H9 (cell line): ENCODE measurements at regions not wholly inside any gene's neighbourhood (a gene's known extent, or its start where the extent isn't known, plus 50 kb on each side); places are given as distances from the start of the nearest gene placed in this dataset.

Source experiments
- DNase-seq: peaks from one replicate; pipeline ENCODE4 v3.0.0-alpha.2; 2017
- H2AFZ ChIP-seq: one replicate; pipeline ENCODE4 v1.6.1; 2013; ENCODE audit warnings: mild to moderate bottlenecking, low read length, control low read depth, moderate library complexity
- H2AK5ac ChIP-seq: 2 replicates; pipeline ENCODE4 v1.6.1; 2013; ENCODE audit warnings: low read length, control low read depth, mixed read lengths; ENCODE audit not compliant: insufficient read length
- H2BK120ac ChIP-seq: one replicate; pipeline ENCODE4 v1.6.1; 2013; ENCODE audit warnings: low read depth, mild to moderate bottlenecking, low read length, control low read depth, inconsistent platforms; ENCODE audit not compliant: poor library complexity, severe bottlenecking
- H2BK12ac ChIP-seq: 2 replicates; pipeline ENCODE4 v1.6.1; 2013; ENCODE audit warnings: low read length, control low read depth, mixed read lengths, low read depth; ENCODE audit not compliant: insufficient read length
- H2BK15ac ChIP-seq: 2 replicates; pipeline ENCODE4 v1.6.1; 2013; ENCODE audit warnings: low read depth, low read length, control low read depth
- H2BK20ac ChIP-seq: one replicate; pipeline ENCODE4 v1.6.1; 2013; ENCODE audit warnings: low read depth, mild to moderate bottlenecking, low read length, control low read depth, inconsistent platforms; ENCODE audit not compliant: poor library complexity, severe bottlenecking
- H2BK5ac ChIP-seq: 2 replicates; pipeline ENCODE4 v1.6.1; 2013; ENCODE audit warnings: low read length, control low read depth, mixed read lengths; ENCODE audit not compliant: insufficient read length
- H3K14ac ChIP-seq: 2 replicates; pipeline ENCODE4 v1.6.1; 2013; ENCODE audit warnings: low read length, control low read depth; ENCODE audit not compliant: insufficient read depth
- H3K18ac ChIP-seq: 2 replicates; pipeline ENCODE4 v1.6.1; 2013; ENCODE audit warnings: low read depth, mild to moderate bottlenecking, mixed read lengths, low read length, control low read depth; ENCODE audit not compliant: insufficient read length
- H3K23ac ChIP-seq: 2 replicates; pipeline ENCODE4 v1.6.1; 2013; ENCODE audit warnings: low read length, control low read depth, mixed read lengths, low read depth; ENCODE audit not compliant: insufficient read length
- H3K23me2 ChIP-seq: 2 replicates; pipeline ENCODE4 v1.6.1; 2013; ENCODE audit warnings: low read depth, mild to moderate bottlenecking, mixed read lengths, low read length, control low read depth; ENCODE audit not compliant: insufficient read length, poor library complexity, severe bottlenecking
- H3K27ac ChIP-seq: 2 replicates; pipeline ENCODE4 v1.5.1; 2013; ENCODE audit warnings: low read length, control low read depth, mixed read lengths, low read depth; ENCODE audit not compliant: insufficient read length
- H3K27me3 ChIP-seq: 2 replicates; pipeline ENCODE4 v1.6.1; 2013; ENCODE audit warnings: low read length, control low read depth, inconsistent platforms; ENCODE audit not compliant: insufficient read depth
- H3K4ac ChIP-seq: 2 replicates; pipeline ENCODE4 v1.6.1; 2013; ENCODE audit warnings: low read depth, mild to moderate bottlenecking, control low read depth, inconsistent platforms, low read length, moderate library complexity
- H3K4me1 ChIP-seq: 2 replicates; pipeline ENCODE4 v1.6.1; 2013; ENCODE audit warnings: low read length, control low read depth, inconsistent platforms; ENCODE audit not compliant: insufficient read depth
- H3K4me2 ChIP-seq: 2 replicates; pipeline ENCODE4 v1.6.1; 2013; ENCODE audit warnings: low read length, control low read depth, mixed read lengths; ENCODE audit not compliant: insufficient read length, insufficient read depth
- H3K56ac ChIP-seq: 2 replicates; pipeline ENCODE4 v1.6.1; 2013; ENCODE audit warnings: low read depth, mild to moderate bottlenecking, mixed read lengths, low read length, control low read depth; ENCODE audit not compliant: insufficient read length
- H3K79me1 ChIP-seq: 2 replicates; pipeline ENCODE4 v1.6.1; 2013; ENCODE audit warnings: low read depth, mild to moderate bottlenecking, moderate library complexity, low read length, control low read depth, inconsistent platforms; ENCODE audit not compliant: insufficient read depth, poor library complexity, severe bottlenecking
- H3K79me2 ChIP-seq: 2 replicates; pipeline ENCODE4 v1.6.1; 2013; ENCODE audit warnings: low read length, control low read depth, inconsistent platforms; ENCODE audit not compliant: insufficient read depth
- H3K9ac ChIP-seq: 2 replicates; pipeline ENCODE4 v1.6.1; 2013; ENCODE audit warnings: low read length, control low read depth, mixed read lengths; ENCODE audit not compliant: insufficient read length; ENCODE audit errors: extremely low read depth
- H3K9me3 ChIP-seq: one replicate; pipeline ENCODE4 v1.6.1; 2013; ENCODE audit warnings: low read depth, low read length, inconsistent platforms; ENCODE audit not compliant: control insufficient read depth
- H3T11ph ChIP-seq: one replicate; pipeline ENCODE4 v1.6.1; 2013; ENCODE audit warnings: mild to moderate bottlenecking, low read length, control low read depth, inconsistent platforms
- H4K20me1 ChIP-seq: one replicate; pipeline ENCODE4 v1.6.1; 2013; ENCODE audit not compliant: control insufficient read depth, insufficient read length, insufficient read depth
- H4K5ac ChIP-seq: 2 replicates; pipeline ENCODE4 v1.6.1; 2013; ENCODE audit warnings: low read depth, mild to moderate bottlenecking, mixed read lengths, low read length, control low read depth; ENCODE audit not compliant: insufficient read length
- H4K8ac ChIP-seq: replicated peaks from 2 replicates; pipeline ENCODE4 v1.6.1; 2013; ENCODE audit warnings: low read length, control low read depth, mixed read lengths, low read depth; ENCODE audit not compliant: insufficient read length
- H4K91ac ChIP-seq: 2 replicates; pipeline ENCODE4 v1.6.1; 2013; ENCODE audit warnings: low read depth, mild to moderate bottlenecking, moderate library complexity, mixed read lengths, low read length, control low read depth; ENCODE audit not compliant: insufficient read length
- H3K27ac Mint-ChIP-seq, 3 experiments: 2 replicates in 2 of 3; 3 replicates in 1 of 3; pipeline ENCODE4 v1.8.0; 2020 to 2021; ENCODE audit warnings: mixed read lengths in 3 of 3, mild to moderate bottlenecking in 1 of 3, moderate library complexity in 1 of 3
- H3K27me3 Mint-ChIP-seq: 2 replicates; pipeline ENCODE4 v1.8.0; 2021; ENCODE audit warnings: low read depth, mild to moderate bottlenecking, moderate library complexity, mixed read lengths
- H3K36me3 Mint-ChIP-seq, 3 experiments: 2 replicates in 2 of 3; 3 replicates in 1 of 3; pipeline ENCODE4 v1.8.0; 2020 to 2021; ENCODE audit warnings: low read depth in 3 of 3, mixed read lengths in 3 of 3; ENCODE audit not compliant: insufficient read depth in 1 of 3
- H3K4me1 Mint-ChIP-seq, 2 experiments: 2 replicates each; pipeline ENCODE4 v1.8.0; 2020; ENCODE audit warnings: mixed read lengths in 2 of 2
- H3K4me3 Mint-ChIP-seq, 2 experiments: 2 replicates in 1 of 2; 3 replicates in 1 of 2; pipeline ENCODE4 v1.8.0; 2020 to 2021; ENCODE audit warnings: mild to moderate bottlenecking in 2 of 2, mixed read lengths in 2 of 2, moderate library complexity in 1 of 2
- H3K9me3 Mint-ChIP-seq, 2 experiments: 2 replicates in 1 of 2; 3 replicates in 1 of 2; pipeline ENCODE4 v1.8.0; 2020; ENCODE audit warnings: mild to moderate bottlenecking in 2 of 2, mixed read lengths in 2 of 2, moderate library complexity in 1 of 2
- WGBS: extraction: QIAGEN DNeasy Blood & Tissue Kit; methylation state at CpG from one replicate; pipeline ENCODE4 v1.1.7; 2013; ENCODE audit warnings: missing lambda C conversion rate, low lambda C conversion rate, mixed read lengths; ENCODE audit not compliant: insufficient read length; ENCODE audit errors: extremely low coverage; 5-methylcytosine and 5-hydroxymethylcytosine counted together
- TF ChIP-seq, protein P1 (sequence below): fragments of 200-600 bp; sonication (generic); conservative IDR thresholded peaks from 3 replicates; pipeline ENCODE4 v1.8.0; 2021; ENCODE audit warnings: antibody characterized with exemption, mild to moderate bottlenecking

DNA sequence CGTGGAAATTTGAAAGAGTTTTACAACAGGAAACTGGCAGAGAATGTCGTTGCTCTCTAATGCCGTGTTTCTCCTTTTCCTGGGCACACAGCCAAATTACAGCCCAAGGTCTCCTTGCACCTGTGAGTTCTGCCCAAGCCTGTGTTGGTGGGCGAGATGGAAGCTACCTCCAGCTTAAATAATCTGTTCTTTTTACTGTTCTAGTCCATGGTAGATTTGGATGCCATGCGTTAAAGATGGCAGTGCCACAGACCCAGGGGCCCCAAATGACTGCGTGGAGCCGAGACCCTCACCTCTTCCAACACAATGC lies 92.6 kb upstream of the IRX4 start:
- no peak overlapping the region for H2BK12ac ChIP-seq
- no peak overlapping the region for H3K27ac ChIP-seq
- H4K8ac ChIP-seq, result no peak overlapping the region
- H3K27me3 ChIP-seq, result no peaks in the 10 kb centered on the region
- TF ChIP-seq, protein P1, sequence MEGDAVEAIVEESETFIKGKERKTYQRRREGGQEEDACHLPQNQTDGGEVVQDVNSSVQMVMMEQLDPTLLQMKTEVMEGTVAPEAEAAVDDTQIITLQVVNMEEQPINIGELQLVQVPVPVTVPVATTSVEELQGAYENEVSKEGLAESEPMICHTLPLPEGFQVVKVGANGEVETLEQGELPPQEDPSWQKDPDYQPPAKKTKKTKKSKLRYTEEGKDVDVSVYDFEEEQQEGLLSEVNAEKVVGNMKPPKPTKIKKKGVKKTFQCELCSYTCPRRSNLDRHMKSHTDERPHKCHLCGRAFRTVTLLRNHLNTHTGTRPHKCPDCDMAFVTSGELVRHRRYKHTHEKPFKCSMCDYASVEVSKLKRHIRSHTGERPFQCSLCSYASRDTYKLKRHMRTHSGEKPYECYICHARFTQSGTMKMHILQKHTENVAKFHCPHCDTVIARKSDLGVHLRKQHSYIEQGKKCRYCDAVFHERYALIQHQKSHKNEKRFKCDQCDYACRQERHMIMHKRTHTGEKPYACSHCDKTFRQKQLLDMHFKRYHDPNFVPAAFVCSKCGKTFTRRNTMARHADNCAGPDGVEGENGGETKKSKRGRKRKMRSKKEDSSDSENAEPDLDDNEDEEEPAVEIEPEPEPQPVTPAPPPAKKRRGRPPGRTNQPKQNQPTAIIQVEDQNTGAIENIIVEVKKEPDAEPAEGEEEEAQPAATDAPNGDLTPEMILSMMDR, result no peak
- H3K23ac ChIP-seq, result no peak overlapping the region
- H2BK5ac ChIP-seq, result no peak overlapping the region
- H3K4me3 Mint-ChIP-seq, result no peak overlapping the region
- no peak overlapping the region for H2AK5ac ChIP-seq
- H2BK20ac ChIP-seq, result no peak overlapping the region
- H4K5ac ChIP-seq, result no peak overlapping the region
- no peak overlapping the region for H3K4me2 ChIP-seq
- H3K18ac ChIP-seq, result no peak overlapping the region
- H3K9me3 ChIP-seq, result no peaks in the 10 kb centered on the region
- H4K20me1 ChIP-seq, result no peaks in the 10 kb centered on the region
- H2BK120ac ChIP-seq, result no peak overlapping the region
- H3K79me2 ChIP-seq, result no peaks in the 10 kb centered on the region
- DNase-seq, result no peak
- H3K4ac ChIP-seq, result no peak overlapping the region
- H3K4me1 ChIP-seq, result no peaks in the 10 kb centered on the region; the same call in 1 of the 2 replicates
- no peak overlapping the region for H4K91ac ChIP-seq
- H3K9me3 Mint-ChIP-seq, result peaks cover 0 to 2% of the 10 kb centered on the region in 2 experiments; a peak in 2 of 5 replicates
- H3K9ac ChIP-seq, result no peak overlapping the region
- no peak overlapping the region for H3K14ac ChIP-seq
- H3K27ac Mint-ChIP-seq, result no peak overlapping the region
- no peak overlapping the region for H2AFZ ChIP-seq
- H3K4me1 Mint-ChIP-seq, result peaks cover 10 to 12% of the 10 kb centered on the region in 2 experiments
- H3K79me1 ChIP-seq, result no peaks in the 10 kb centered on the region
- no peaks in the 10 kb centered on the region for H3K23me2 ChIP-seq
- H3K56ac ChIP-seq, result no peak overlapping the region
- WGBS, result no CpG with 5 or more reads among the region's 7 CpGs
- H2BK15ac ChIP-seq, result no peak overlapping the region
- peaks cover 24% of the 10 kb centered on the region for H3K27me3 Mint-ChIP-seq
- no peak overlapping the region for H3T11ph ChIP-seq
- no peaks in the 10 kb centered on the region; a peak in 1 of 7 replicates for H3K36me3 Mint-ChIP-seq
